ENCODE measurements at regions not wholly inside any gene's neighbourhood (a gene's known extent, or its start where the extent isn't known, plus 50 kb on each side); places are given as distances from the start of the nearest gene placed in this dataset.

DNA sequence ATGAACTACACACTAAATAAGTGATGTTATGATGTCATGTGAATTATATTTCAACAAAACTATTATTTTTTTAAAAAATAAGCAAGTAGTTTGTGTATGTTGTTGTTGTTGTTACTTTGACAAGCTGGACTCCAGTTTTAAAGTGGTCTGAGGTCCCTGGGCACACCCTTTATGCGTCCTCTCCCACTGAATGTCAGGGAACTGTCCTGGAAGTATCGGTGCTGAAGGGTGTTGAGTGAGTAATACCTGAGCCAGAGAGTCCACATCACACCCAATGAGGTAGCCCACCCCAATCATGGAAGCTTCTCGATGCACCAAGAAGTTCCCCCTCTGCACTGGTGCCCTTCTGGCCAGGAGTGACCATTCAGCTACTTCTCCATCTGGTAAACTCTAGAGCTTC lies 64.3 kb downstream of the FOXI2 start:
- TF ChIP-seq POLR2A (IDR thresholded peaks at IDR 0.05): no peak
- TF ChIP-seq, protein P1, sequence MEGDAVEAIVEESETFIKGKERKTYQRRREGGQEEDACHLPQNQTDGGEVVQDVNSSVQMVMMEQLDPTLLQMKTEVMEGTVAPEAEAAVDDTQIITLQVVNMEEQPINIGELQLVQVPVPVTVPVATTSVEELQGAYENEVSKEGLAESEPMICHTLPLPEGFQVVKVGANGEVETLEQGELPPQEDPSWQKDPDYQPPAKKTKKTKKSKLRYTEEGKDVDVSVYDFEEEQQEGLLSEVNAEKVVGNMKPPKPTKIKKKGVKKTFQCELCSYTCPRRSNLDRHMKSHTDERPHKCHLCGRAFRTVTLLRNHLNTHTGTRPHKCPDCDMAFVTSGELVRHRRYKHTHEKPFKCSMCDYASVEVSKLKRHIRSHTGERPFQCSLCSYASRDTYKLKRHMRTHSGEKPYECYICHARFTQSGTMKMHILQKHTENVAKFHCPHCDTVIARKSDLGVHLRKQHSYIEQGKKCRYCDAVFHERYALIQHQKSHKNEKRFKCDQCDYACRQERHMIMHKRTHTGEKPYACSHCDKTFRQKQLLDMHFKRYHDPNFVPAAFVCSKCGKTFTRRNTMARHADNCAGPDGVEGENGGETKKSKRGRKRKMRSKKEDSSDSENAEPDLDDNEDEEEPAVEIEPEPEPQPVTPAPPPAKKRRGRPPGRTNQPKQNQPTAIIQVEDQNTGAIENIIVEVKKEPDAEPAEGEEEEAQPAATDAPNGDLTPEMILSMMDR (IDR thresholded peaks at IDR 0.05): no peak

All from uterus (tissue), 2 donors.